ENCODE measurements at regions not wholly inside any gene's neighbourhood (a gene's known extent, or its start where the extent isn't known, plus 50 kb on each side); places are given as distances from the start of the nearest gene placed in this dataset.

DNA sequence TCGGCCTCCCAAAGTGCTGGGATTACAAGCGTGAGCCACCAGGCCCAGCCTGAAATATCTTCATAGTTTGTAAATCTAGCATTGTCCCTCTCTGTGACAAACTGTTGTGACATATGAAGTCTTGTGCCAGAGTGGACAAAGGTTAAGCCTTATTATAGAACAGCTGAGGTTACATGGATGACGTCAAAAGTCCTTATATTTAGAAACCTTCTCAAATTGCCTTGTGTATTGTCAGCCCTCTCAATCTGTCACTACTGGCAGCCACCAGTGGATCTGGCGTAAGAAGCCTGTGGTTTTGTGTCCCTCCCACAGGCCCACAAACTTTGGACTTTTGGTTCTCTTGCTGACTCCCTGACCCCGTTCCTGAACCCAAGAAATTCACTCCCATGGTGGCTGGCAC, 79.4 kb upstream of the CCDC112 start:
- DNase-seq (ENCODE audit: low read depth), result peak; percentile 94

GRCh38 chr5:115374057-115374775, 77.8 kb upstream of the CCDC112 start:
- DNase-seq (ENCODE audit: low read depth), result no peak

DNA sequence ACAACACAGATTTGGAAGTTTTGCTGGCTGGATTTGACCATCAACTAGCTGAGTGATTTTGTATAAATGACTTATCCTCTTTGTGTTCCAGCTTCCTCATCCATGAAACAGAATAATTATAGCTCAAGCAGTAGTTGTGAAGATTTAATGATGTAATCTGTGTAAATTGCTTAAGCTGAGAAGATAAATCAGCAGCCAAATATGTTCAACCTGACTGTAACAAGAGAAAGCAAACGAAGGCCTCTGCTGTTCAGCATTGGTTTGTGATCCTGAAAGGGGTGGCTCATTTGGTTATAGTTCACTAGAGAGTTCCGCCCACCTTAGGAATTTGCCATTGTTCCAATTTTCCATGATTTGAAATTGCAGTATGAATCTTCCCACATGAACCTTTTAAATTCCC, 75.7 kb upstream of the CCDC112 start:
- DNase-seq (ENCODE audit: low read depth), result peak; percentile 41

DNA sequence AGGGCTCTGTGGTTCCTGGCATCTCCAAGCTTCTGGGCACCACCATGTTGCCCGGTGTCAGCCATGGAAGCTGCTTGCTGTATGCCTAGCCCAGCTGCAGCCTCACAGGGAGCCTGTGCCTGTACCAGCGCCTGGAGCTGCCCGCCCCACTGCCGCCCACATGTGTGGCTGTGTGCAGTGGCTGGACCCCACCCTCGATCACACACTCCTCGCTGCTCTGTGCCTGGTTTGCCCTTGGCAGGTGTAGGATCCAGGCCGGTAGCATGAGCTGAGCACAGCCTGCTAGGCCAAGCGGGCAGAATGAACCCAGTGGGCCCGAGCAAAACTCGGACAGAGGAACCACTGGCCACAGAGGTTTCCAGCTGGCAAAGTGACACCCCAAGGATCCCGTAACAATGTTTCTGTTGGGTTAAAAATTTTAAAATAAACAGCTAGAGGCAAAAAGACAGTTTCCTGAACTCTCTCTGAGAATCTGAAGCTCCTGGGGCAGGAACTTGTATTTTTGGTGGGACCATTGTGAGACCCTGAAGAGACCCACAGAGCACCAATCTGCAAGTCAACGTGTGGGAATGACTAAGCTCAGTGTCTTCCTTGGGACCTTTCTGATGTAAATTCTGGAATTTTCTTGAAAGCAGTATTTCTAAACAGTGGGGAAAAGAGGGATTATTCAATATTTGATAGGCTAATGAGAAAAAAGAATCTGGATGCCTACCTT, 73.1 kb upstream of the CCDC112 start:
- no peak for DNase-seq (ENCODE audit: low read depth)

DNA sequence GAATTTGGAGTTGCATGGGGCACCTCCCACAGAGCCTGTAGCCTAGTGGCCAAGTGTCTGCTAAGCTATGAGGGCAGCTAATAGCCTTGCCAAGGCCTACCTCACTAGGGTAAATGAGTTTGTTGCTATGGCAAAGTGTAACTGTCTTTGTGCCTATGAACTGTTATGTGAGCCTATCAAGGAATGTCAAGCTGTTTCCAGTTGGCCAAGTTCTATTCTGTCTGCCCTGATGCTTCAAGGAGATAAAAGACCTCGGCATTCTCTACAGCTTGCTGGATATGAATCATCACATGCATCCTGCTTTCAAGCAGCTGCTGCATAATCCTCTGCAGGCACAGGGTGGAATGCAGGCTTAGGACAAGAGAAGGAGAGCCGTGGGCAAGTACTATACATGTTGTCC, 69.8 kb upstream of the CCDC112 start:
- DNase-seq (ENCODE audit: low read depth), result peak; percentile 86

GRCh38 chr5:115363879-115364278, 67.4 kb upstream of the CCDC112 start:
- DNase-seq (ENCODE audit: low read depth), result no peak

- no peak for DNase-seq (ENCODE audit: low read depth)
These were observed 63.7 kb upstream of the CCDC112 start for GRCh38 chr5:115360046-115360685.

GRCh38 chr5:115355767-115356381, 59.4 kb upstream of the CCDC112 start:
- no peak for DNase-seq (ENCODE audit: low read depth)

- no peak for DNase-seq (ENCODE audit: low read depth)
These were observed 58.6 kb upstream of the CCDC112 start for GRCh38 chr5:115355095-115355494.

DNA sequence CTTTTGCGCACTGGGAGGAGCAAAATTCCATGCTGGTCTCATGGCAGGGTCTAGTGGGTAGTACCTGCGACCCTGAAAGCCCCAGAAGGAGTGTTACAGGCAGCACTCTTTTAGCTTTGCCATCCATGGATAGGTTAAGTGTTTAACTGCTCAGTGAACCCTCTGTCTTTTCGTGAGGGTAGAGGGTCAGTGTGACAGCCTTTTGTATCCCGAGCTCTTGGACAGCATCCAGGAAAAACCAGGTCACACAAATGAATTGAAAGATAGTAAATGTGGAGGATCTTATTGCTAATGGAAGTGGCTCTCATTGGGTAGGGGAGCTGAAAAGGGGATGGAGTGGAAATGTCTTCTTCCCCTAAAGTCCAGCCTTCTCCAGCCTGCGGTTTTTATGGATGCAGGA, 57.8 kb upstream of the CCDC112 start:
- DNase-seq (ENCODE audit: low read depth), result no peak

DNA sequence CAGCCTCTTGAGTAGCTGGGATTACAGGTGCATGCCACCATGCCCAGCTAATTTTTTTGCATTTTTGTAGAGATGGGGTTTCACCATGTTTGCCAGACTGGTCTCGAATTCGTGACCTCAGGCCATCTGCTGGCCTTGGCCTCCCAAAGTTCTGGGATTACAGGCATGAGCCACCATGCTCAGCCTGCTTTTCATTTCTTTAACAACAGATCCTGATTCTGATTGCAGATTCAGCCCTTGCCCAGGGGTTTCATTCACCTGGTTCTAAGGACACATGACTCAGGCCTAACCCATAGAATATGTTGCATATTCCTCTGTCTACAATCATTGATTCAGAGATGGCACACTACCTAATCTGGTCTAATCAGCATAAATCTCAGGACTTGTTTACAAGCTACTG, 56.1 kb upstream of the CCDC112 start:
- DNase-seq (ENCODE audit: low read depth), result no peak

- DNase-seq (ENCODE audit: low read depth), result peak; percentile 27
These were observed 55.1 kb upstream of the CCDC112 start for GRCh38 chr5:115351356-115352195.

DNA sequence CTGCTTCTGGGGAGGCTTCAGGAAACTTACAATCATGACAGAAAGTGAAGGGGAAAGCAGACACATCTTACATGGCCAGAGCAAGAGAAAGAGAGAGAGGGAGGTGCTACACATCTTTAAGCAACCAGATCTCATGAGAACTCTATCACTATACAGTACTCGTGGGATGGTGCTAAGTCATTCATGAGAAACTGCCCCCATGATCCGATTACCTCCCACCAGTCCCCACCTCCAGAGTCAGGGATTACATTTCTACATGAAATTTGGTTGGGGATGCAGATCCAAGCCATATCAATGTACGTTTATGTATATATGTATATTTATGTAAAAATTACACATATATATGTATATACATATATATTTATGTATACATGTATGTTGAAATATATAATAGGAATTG, 54.4 kb upstream of the CCDC112 start:
- DNase-seq (ENCODE audit: low read depth), result no peak

DNA sequence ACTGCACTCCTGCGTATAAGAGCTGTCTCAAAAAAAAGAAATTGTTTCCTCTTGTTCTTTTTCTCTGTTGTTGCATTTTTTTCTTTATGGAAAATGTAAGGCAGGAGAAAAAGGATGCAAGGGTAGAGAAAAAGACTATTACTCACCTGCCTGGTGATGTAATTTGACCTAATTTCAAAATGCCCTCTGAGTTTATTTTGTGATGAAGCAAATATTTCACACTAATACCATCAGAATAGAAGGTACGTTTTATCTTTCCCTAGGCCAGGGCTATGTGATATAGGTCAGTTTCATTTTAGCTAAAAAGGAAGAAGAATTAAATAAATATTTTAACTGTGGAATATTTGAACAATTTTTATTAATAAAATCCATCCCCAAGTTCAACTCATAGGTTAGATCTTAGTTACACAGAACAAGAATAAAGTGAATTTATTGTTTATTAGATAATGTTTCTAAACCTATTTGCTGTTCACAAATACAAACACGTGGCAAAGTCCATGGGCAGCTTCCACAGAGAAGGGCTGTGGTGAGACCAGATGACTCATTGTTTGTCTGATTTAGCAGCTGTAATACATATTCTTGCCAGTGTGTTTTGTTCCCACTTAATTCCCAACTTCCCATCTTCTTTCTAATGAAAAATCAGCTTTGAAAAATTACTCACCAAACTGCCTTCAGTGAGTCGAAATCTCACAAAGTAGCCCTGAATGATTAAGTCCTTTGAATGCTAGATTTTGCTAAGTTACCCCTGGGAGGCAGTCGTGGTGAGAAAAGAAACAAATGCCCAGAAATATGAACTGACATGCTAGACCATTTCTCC, 52.8 kb upstream of the CCDC112 start:
- peak; percentile 75 for DNase-seq (ENCODE audit: low read depth)

- DNase-seq (ENCODE audit: low read depth), result no peak
These were observed 51.7 kb upstream of the CCDC112 start for GRCh38 chr5:115348175-115348574.
